Smooth muscle cell (in vitro differentiated cells): ENCODE measurements at regions not wholly inside any gene's neighbourhood (a gene's known extent, or its start where the extent isn't known, plus 50 kb on each side); places are given as distances from the start of the nearest gene placed in this dataset.

Source experiments
- DNase-seq: peaks from one replicate; lab custom pipeline; 2025; ENCODE audit not compliant: unreplicated experiment; lab: John Stamatoyannopoulos, UW
- H2AFZ ChIP-seq: fragments of 200-600 bp; sonication (generic); 2 replicates; pipeline ENCODE4 v1.6.0; 2016; ENCODE audit warnings: antibody characterized with exemption, low read depth, mild to moderate bottlenecking
- H3F3A ChIP-seq: fragments of 200-600 bp; sonication (generic); 2 replicates; pipeline ENCODE4 v1.6.0; 2017; ENCODE audit warnings: antibody characterized with exemption, low read depth
- H3K27ac ChIP-seq: fragments of 200-600 bp; sonication (generic); 2 replicates; pipeline ENCODE4 v1.5.1; 2016; ENCODE audit warnings: low read depth, mild to moderate bottlenecking
- H3K27me3 ChIP-seq: fragments of 200-600 bp; sonication (generic); 2 replicates; pipeline ENCODE4 v1.6.1; 2016; ENCODE audit warnings: low read depth, mild to moderate bottlenecking
- H3K36me3 ChIP-seq: fragments of 200-600 bp; sonication (generic); 2 replicates; pipeline ENCODE4 v1.5.1; 2016; ENCODE audit warnings: low read depth
- H3K4me1 ChIP-seq: fragments of 200-600 bp; sonication (generic); 2 replicates; pipeline ENCODE4 v1.5.1; 2016; ENCODE audit warnings: low read depth
- H3K4me2 ChIP-seq: fragments of 200-600 bp; sonication (generic); 2 replicates; pipeline ENCODE4 v1.6.0; 2016; ENCODE audit warnings: mild to moderate bottlenecking
- H3K4me3 ChIP-seq: fragments of 200-600 bp; sonication (generic); 2 replicates; pipeline ENCODE4 v1.5.1; 2016; ENCODE audit warnings: mild to moderate bottlenecking
- H3K79me2 ChIP-seq: fragments of 200-600 bp; sonication (generic); 2 replicates; pipeline ENCODE4 v1.6.0; 2016; ENCODE audit warnings: low read depth, mild to moderate bottlenecking
- H3K9ac ChIP-seq: fragments of 200-600 bp; sonication (generic); 2 replicates; pipeline ENCODE4 v1.6.0; 2016; ENCODE audit warnings: low read depth
- H3K9me3 ChIP-seq: fragments of 200-600 bp; sonication (generic); replicated peaks from 2 replicates; pipeline ENCODE4 v1.5.1; 2016; ENCODE audit warnings: low read depth
- H4K20me1 ChIP-seq: fragments of 200-600 bp; sonication (generic); 2 replicates; pipeline ENCODE4 v1.6.0; 2016; ENCODE audit warnings: low read depth
- CTCF ChIP-seq: fragments of 200-600 bp; sonication (generic); IDR thresholded peaks from 2 replicates; pipeline ENCODE4 v1.5.1; 2017; ENCODE audit warnings: borderline replicate concordance, mild to moderate bottlenecking, antibody characterized with exemption; ENCODE audit not compliant: insufficient read depth, poor library complexity, severe bottlenecking
- WGBS: methylation state at CpG from one replicate; pipeline ENCODE4 v1.1.7; 2016; ENCODE audit warnings: low lambda C conversion rate; 5-methylcytosine and 5-hydroxymethylcytosine counted together

GRCh38 chr14:87286191-87286590 lies 706.8 kb downstream of the GALC start:
- no peak overlapping the region for H3K4me2 ChIP-seq
- H4K20me1 ChIP-seq = no peaks in the 10 kb centered on the region
- WGBS = 93% methylated on average over 1 of the region's 1 CpG
- no peak overlapping the region for H3K9ac ChIP-seq
- H3K27ac ChIP-seq = no peak overlapping the region
- no peaks in the 10 kb centered on the region for H3K9me3 ChIP-seq
- no peak overlapping the region for H2AFZ ChIP-seq
- no peak overlapping the region for H3K4me3 ChIP-seq
- no peak for TF ChIP-seq CTCF
- no peaks in the 10 kb centered on the region for H3K4me1 ChIP-seq
- H3F3A ChIP-seq = no peaks in the 10 kb centered on the region
- no peaks in the 10 kb centered on the region for H3K79me2 ChIP-seq
- no peaks in the 10 kb centered on the region for H3K27me3 ChIP-seq
- DNase-seq = no peak
- no peaks in the 10 kb centered on the region for H3K36me3 ChIP-seq

DNA sequence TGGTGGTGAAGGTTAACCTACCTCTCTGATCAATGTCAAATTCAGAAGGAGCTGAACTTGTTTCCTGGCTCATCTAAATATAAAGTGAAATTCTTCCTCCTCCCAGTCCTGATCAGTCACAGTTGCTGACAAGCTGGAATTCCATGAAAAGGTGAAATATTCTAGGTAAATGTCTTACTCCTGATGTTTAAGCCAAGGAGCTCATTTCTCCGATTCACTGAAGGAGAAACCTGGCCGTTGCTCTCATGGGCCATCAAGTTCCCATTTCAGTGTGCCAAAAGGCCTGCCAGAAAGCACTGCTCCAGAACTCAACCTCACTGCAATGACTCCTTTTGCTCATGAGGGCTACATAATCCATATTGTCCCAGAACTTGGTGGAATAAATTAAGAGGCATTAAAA lies 707.5 kb downstream of the GALC start:
- TF ChIP-seq CTCF = no peak
- H3K4me2 ChIP-seq = no peak overlapping the region
- H3K4me1 ChIP-seq = no peaks in the 10 kb centered on the region
- H3K27me3 ChIP-seq = no peaks in the 10 kb centered on the region
- DNase-seq = no peak
- H3K9ac ChIP-seq = no peak overlapping the region
- H3K27ac ChIP-seq = no peak overlapping the region
- no peaks in the 10 kb centered on the region for H4K20me1 ChIP-seq
- H3K4me3 ChIP-seq = no peak overlapping the region
- WGBS = 88% methylated on average over 2 of the region's 2 CpGs
- no peaks in the 10 kb centered on the region for H3K79me2 ChIP-seq
- H3F3A ChIP-seq = no peaks in the 10 kb centered on the region
- no peaks in the 10 kb centered on the region for H3K36me3 ChIP-seq
- no peaks in the 10 kb centered on the region for H3K9me3 ChIP-seq
- H2AFZ ChIP-seq = no peak overlapping the region

- WGBS = 93% methylated on average over 5 of the region's 5 CpGs
Measured at GRCh38 chr14:87283547-87283946, 709.4 kb downstream of the GALC start.

More at GRCh38 chr14:87283547-87283946, 709.4 kb downstream of the GALC start:
- no peaks in the 10 kb centered on the region for H3K36me3 ChIP-seq
- H3K4me3 ChIP-seq = no peak overlapping the region
- no peak overlapping the region for H3K4me2 ChIP-seq
- no peaks in the 10 kb centered on the region for H3K4me1 ChIP-seq
- no peak overlapping the region for H3K27ac ChIP-seq
- no peak for DNase-seq
- H3K27me3 ChIP-seq = no peaks in the 10 kb centered on the region
- H3K9ac ChIP-seq = no peak overlapping the region
- no peaks in the 10 kb centered on the region for H3K79me2 ChIP-seq
- H3F3A ChIP-seq = no peaks in the 10 kb centered on the region
- H4K20me1 ChIP-seq = no peaks in the 10 kb centered on the region
- H2AFZ ChIP-seq = no peak overlapping the region
- no peak for TF ChIP-seq CTCF
- no peaks in the 10 kb centered on the region for H3K9me3 ChIP-seq
